ENCODE measurements at regions not wholly inside any gene's neighbourhood (a gene's known extent, or its start where the extent isn't known, plus 50 kb on each side); places are given as distances from the start of the nearest gene placed in this dataset.
"Not testable (repeated sequence)": the region's sequence is repeated elsewhere in the genome, so short reads cannot be mapped to it uniquely, and the experiment has no call there.

GRCh38 chrX:446245-446644 lies 59.5 kb upstream of the PPP2R3B start:
- no peaks in the 10 kb centered on the region for H3K9me3 ChIP-seq
- no peak overlapping the region for H3K4me3 ChIP-seq (ENCODE audit: low read depth in 2 of 2, low read length in 1 of 2)
- no peaks in the 10 kb centered on the region for H3K79me2 ChIP-seq (ENCODE audit: insufficient read depth)
- TF ChIP-seq RAD21 (IDR thresholded peaks at IDR 0.05; ENCODE audit: low read length) = no peak
- H3K4me1 ChIP-seq (ENCODE audit: control insufficient read depth in 1 of 2, insufficient read depth in 2 of 2, low read depth in 1 of 2, low read length in 1 of 2) = no peaks in the 10 kb centered on the region
- no peaks in the 10 kb centered on the region for H4K20me1 ChIP-seq (ENCODE audit: insufficient read depth)
- peaks cover 34% of the 10 kb centered on the region; the same call in 1 of the 2 replicates for H3K27me3 ChIP-seq (ENCODE audit: insufficient read depth)
- H3K9ac ChIP-seq = no peak overlapping the region
- ChIA-PET POLR2A (no interaction called here), CTCF (no interaction called here)
- no peak overlapping the region for H3K4me2 ChIP-seq
- no peaks in the 10 kb centered on the region for H3K9me2 ChIP-seq
- WGBS (ENCODE audit: low lambda C conversion rate) = 17% methylated on average over 10 of the region's 10 CpGs
- no peaks in the 10 kb centered on the region for H3K36me3 ChIP-seq (replicated peaks in 1 of 2; ENCODE audit: control insufficient read depth in 1 of 2, insufficient read depth in 2 of 2, low read length in 1 of 2)
- no peak overlapping the region for H3K27ac ChIP-seq (ENCODE audit: low read depth in 2 of 2, low read length in 1 of 2)
- H2AFZ ChIP-seq (ENCODE audit: low read depth) = no peak overlapping the region
- H3F3A ChIP-seq (replicated peaks; ENCODE audit: insufficient read depth) = no peaks in the 10 kb centered on the region
- no peak for DNase-seq

GRCh38 chrX:447052-447451 lies 60.3 kb upstream of the PPP2R3B start:
- CTCF ChIA-PET = no interaction called here
- Histone ChIP-seq H3K27ac (ENCODE audit: low read depth in 2 of 2, low read length in 1 of 2) (no peak overlapping the region), H3K79me2 (ENCODE audit: insufficient read depth) (no peaks in the 10 kb centered on the region), H4K20me1 (ENCODE audit: insufficient read depth) (no peaks in the 10 kb centered on the region), H3F3A (replicated peaks; ENCODE audit: insufficient read depth) (no peaks in the 10 kb centered on the region), H3K36me3 (replicated peaks in 1 of 2; ENCODE audit: control insufficient read depth in 1 of 2, insufficient read depth in 2 of 2, low read length in 1 of 2) (no peaks in the 10 kb centered on the region), H3K4me3 (ENCODE audit: low read depth in 2 of 2, low read length in 1 of 2) (no peak overlapping the region), H2AFZ (ENCODE audit: low read depth) (no peak overlapping the region), H3K4me2 (no peak overlapping the region), H3K27me3 (ENCODE audit: insufficient read depth) (peaks cover 34% of the 10 kb centered on the region; the same call in 1 of the 2 replicates), H3K9ac (no peak overlapping the region), H3K9me3 (no peaks in the 10 kb centered on the region), H3K9me2 (no peaks in the 10 kb centered on the region), H3K4me1 (ENCODE audit: control insufficient read depth in 1 of 2, insufficient read depth in 2 of 2, low read depth in 1 of 2, low read length in 1 of 2) (no peaks in the 10 kb centered on the region)
- POLR2A ChIA-PET = no interaction called here
- WGBS (ENCODE audit: low lambda C conversion rate) = 7% methylated on average over 3 of the region's 5 CpGs
- TF ChIP-seq SIN3A (IDR thresholded peaks at IDR 0.05; ENCODE audit: borderline replicate concordance, low read depth, low read length) (no peak), PBX3 (IDR thresholded peaks at IDR 0.05) (no peak), SMC3 (IDR thresholded peaks at IDR 0.05; ENCODE audit: low read depth, low read length) (no peak), TAF1 (IDR thresholded peaks at IDR 0.05; ENCODE audit: borderline replicate concordance, low read depth, low read length) (no peak), EZH2phosphoT487 (IDR thresholded peaks at IDR 0.05; ENCODE audit: borderline replicate concordance, low read depth) (no peak), CHD2 (IDR thresholded peaks at IDR 0.05; ENCODE audit: low read length, partially characterized antibody) (no peak), JUND (IDR thresholded peaks at IDR 0.05) (no peak)
- DNase-seq = no peak

- H3K9me2 ChIP-seq; CTCF ChIA-PET; H3K4me1 ChIP-seq (ENCODE audit: control insufficient read depth in 1 of 2, insufficient read depth in 2 of 2, low read depth in 1 of 2, low read length in 1 of 2); H3K36me3 ChIP-seq (replicated peaks in 1 of 2; ENCODE audit: control insufficient read depth in 1 of 2, insufficient read depth in 2 of 2, low read length in 1 of 2); H3K4me2 ChIP-seq; DNase-seq; H3K27ac ChIP-seq (ENCODE audit: low read depth in 2 of 2, low read length in 1 of 2); H4K20me1 ChIP-seq (ENCODE audit: insufficient read depth); H3F3A ChIP-seq (replicated peaks; ENCODE audit: insufficient read depth); H3K4me3 ChIP-seq (ENCODE audit: low read depth in 2 of 2, low read length in 1 of 2); H3K79me2 ChIP-seq (ENCODE audit: insufficient read depth); POLR2A ChIA-PET; H3K9me3 ChIP-seq; H2AFZ ChIP-seq (ENCODE audit: low read depth); H3K9ac ChIP-seq: not testable (repeated sequence)
- 12% methylated on average over 12 of the region's 12 CpGs for WGBS (ENCODE audit: low lambda C conversion rate)
- peaks cover 11% of the 10 kb centered on the region; the same call in 1 of the 2 replicates for H3K27me3 ChIP-seq (ENCODE audit: insufficient read depth)
Observed at GRCh38 chrX:451750-452149, 65.0 kb upstream of the PPP2R3B start.
